ENCODE measurements at regions not wholly inside any gene's neighbourhood (a gene's known extent, or its start where the extent isn't known, plus 50 kb on each side); places are given as distances from the start of the nearest gene placed in this dataset.

DNA sequence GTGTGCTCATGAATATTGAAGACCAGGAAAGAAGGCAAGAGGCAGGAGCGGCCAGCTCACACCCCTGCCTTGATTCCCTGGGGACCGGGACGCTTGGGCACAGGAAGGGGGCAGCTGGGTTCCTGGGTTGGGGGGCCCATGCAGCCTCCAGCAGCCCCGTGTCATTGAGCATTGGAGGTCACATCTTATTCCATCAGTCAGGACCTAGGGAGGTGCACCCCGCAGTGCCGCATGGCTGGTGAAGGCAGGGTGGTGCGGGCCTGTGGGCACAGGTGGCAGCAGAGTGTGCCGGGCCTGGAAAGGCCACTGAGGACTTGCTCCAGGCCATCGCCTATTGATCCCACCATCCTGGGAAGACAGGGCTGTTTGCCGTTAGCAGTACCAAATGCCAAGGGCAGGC is 116.3 kb upstream of the NECTIN1 start:
- H3K4me3 ChIP-seq (ENCODE audit: low read length): no peak overlapping the region
- no peak for DNase-seq (ENCODE audit: low read depth)
- TF ChIP-seq, protein P1, sequence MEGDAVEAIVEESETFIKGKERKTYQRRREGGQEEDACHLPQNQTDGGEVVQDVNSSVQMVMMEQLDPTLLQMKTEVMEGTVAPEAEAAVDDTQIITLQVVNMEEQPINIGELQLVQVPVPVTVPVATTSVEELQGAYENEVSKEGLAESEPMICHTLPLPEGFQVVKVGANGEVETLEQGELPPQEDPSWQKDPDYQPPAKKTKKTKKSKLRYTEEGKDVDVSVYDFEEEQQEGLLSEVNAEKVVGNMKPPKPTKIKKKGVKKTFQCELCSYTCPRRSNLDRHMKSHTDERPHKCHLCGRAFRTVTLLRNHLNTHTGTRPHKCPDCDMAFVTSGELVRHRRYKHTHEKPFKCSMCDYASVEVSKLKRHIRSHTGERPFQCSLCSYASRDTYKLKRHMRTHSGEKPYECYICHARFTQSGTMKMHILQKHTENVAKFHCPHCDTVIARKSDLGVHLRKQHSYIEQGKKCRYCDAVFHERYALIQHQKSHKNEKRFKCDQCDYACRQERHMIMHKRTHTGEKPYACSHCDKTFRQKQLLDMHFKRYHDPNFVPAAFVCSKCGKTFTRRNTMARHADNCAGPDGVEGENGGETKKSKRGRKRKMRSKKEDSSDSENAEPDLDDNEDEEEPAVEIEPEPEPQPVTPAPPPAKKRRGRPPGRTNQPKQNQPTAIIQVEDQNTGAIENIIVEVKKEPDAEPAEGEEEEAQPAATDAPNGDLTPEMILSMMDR (conservative IDR thresholded peaks at IDR 0.05; ENCODE audit: low read depth, low read length): no peak

DNA sequence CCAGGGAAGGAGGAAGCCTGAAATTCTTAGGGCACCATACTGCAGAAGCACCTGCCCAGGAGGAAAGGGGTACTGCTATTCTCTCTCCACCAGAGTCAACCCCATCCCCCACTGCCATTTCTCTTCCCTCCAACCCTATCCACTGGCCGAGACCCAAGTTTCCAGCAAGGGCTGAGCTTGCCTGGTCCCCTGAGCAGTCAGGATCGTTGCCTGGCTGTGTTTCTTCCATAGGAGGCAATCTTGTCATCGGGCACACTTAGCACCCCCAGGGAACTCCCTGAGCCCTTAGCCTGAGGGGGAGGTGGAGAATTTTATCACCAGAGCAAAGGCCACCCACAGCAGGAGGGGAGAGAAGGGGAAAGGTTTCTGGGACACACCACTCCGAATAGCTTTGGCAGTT is 115.8 kb upstream of the NECTIN1 start:
- no peak overlapping the region for H3K4me3 ChIP-seq (ENCODE audit: low read length)
- TF ChIP-seq, protein P1 (conservative IDR thresholded peaks at IDR 0.05; ENCODE audit: low read depth, low read length): no peak
- DNase-seq (ENCODE audit: low read depth): no peak

DNA sequence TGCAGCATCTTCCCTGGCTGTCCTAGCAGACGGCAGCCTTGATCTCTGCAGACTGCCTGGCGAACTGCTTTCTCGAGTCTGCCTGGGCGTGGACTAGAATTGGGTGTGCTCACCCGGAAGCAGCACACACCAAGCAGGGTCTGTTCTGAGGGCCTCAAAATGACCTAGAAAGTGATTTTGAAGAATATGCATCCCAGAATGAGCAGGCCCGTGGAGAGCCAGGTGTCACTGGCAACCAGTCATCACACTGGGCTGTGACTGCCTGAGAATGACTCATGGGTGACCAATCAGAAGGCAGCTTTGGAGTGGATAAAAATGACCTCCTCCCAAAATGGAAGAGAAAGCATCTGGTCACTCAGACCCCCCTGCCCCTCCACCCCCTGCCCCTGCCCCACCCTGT is 114.9 kb upstream of the NECTIN1 start:
- DNase-seq (ENCODE audit: low read depth): no peak
- H3K4me3 ChIP-seq (ENCODE audit: low read length): no peak overlapping the region
- TF ChIP-seq, protein P1 (conservative IDR thresholded peaks at IDR 0.05; ENCODE audit: low read depth, low read length): no peak

DNA sequence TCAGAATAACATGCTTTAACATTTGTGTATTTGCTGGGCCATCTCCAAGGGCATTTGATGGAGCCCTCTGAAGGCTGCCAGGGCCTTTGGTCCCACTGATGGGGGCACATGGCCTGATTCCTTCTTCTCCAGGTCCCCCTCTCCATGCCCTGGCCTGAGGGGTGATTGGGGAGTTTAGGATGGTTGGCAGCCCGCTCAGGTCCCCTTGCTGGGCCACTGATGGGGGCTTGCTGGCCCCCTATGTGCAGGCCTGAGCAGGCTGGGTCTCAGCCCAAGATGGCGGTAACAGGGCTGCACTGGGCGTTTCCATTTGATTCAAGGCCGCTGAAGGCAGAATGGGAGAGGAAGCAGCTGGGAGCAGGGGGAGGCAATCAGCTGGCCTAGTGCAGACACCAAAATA is 113.7 kb upstream of the NECTIN1 start:
- H3K4me3 ChIP-seq (ENCODE audit: low read length): no peak overlapping the region
- no peak for DNase-seq (ENCODE audit: low read depth)
- TF ChIP-seq, protein P1 (conservative IDR thresholded peaks at IDR 0.05; ENCODE audit: low read depth, low read length): no peak

DNA sequence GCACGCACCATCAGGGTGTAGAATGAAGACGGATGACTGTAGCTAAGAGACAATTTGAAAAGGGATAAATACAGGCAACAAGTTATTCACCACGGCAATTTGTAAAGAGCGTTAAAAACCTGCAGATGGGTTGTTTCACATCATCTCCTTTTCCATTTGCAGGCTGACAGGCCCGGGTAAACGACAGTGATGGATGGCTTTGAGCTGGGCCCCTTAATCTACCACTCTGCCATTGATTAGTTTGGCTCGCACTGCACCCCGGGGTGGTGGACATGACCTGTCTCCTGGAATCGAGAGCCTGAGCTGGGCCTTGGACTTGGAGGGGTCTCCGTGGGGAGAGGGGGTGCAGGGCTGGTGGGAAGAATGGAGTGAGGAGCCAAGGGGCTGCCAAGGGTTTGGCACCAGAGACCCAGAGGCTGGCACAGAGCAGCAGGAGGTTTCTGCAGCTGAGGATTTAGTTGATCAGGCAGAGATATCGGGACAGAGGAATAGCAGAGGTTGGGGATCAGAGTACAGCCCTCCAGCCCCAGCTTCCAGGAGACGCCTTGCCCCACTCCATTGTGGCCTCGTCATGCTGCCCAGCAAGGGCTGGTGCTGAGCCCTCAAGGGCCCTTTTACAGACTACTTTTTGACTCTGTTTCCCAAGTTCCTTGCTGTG is 110.6 kb upstream of the NECTIN1 start:
- no peak for DNase-seq (ENCODE audit: low read depth)
- TF ChIP-seq, protein P1 (conservative IDR thresholded peaks at IDR 0.05; ENCODE audit: low read depth, low read length): no peak
- no peak overlapping the region for H3K4me3 ChIP-seq (ENCODE audit: low read length)

DNA sequence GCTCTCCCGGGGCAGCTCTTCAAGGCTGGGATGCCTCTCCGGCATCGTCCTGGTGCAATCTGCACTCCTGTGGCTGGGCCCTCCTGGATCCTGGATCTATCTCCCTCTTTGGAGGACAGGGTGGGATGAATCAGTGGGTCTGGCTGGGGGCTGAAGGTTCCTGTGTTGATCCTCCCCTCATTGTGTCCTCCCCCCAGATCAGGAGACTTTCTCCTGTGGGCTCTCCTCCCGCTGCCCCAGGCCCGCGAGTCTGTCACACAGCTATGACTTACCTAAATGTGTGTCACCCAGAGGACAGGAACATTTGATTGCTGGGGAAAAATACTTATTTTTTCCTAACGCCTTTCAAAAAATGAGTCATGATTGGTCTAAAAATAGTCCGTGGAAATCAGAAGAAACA is 106.8 kb upstream of the NECTIN1 start:
- TF ChIP-seq, protein P1 (conservative IDR thresholded peaks at IDR 0.05; ENCODE audit: low read depth, low read length): no peak
- no peak for DNase-seq (ENCODE audit: low read depth)
- no peak overlapping the region for H3K4me3 ChIP-seq (ENCODE audit: low read length)

DNA sequence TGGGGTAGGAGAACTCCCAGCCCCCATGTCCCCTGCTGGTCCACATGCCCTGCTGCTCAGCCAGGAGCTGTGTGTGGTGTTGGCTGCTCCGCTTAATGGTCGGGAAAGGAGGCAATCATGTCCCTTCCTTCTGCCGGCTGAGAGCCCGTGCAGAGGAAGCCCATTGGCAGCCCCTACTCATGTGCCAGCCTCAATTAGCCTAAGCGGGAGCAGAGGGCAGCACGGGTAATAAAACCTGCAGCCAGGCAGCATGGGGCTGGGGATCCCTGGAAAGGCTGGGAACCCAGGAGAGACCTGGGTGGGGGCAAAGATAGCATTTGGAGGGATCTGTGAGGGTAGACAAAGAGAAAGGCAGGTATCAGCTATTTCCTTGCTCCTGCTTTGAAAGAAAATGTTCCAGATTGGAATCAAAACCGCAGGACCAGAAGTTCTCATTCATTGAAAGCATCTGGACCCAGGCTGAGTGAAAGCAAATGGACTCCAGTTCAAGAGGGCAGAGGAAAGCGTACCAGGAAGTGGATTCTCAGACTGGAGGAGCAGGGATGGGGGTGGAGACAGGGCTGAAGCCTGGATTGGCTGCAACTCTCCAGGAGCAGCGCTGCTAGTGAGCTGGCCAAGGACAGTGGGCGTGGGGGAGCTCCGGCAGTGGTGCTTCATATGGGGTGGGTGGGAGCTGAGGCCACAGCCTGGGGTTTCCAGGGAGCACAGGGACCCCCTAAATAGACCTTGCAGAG is 103.4 kb upstream of the NECTIN1 start:
- TF ChIP-seq, protein P1 (conservative IDR thresholded peaks at IDR 0.05; ENCODE audit: low read depth, low read length): no peak
- DNase-seq (ENCODE audit: low read depth): no peak

More for the DNA sequence above, 103.4 kb upstream of the NECTIN1 start:
- H3K4me3 ChIP-seq (ENCODE audit: low read length): no peak overlapping the region

Measured in retinal pigment epithelial cell (primary cell).